ENCODE measurements at regions not wholly inside any gene's neighbourhood (a gene's known extent, or its start where the extent isn't known, plus 50 kb on each side); places are given as distances from the start of the nearest gene placed in this dataset.

DNA sequence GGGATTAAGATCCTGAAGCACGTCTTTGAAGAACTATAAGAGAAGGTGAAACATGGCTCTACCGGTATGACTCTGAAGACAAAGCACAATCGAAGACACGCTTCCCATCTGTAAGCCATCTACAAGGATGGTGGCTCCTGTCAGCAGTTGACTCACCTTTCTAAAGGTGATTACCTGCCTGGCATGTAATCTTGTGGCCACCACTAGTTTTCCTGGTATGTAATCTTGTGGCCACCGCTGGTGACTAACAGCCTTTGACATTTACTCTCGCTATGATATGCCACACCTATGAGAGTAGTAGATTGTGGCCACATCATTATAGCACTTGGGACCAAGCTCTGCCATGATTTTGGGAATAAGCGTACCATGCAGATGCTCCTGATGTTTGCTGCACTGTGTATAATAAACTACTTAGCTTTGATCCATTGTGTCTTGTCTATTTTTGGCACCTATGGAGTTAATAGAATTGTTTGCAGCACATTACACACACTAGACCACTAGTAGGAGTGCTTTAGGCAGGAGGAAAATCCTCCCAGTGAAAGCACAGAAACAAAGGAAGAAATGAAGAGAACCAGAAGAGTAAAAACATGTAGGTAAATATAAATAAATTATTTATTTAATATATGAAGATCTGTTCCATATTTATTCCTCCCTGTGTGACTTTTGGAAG lies 59.8 kb downstream of the VAX1 start:
- H3K9me3 ChIP-seq (ENCODE audit: control insufficient read depth, insufficient read depth, low read length): no peaks in the 10 kb centered on the region
- dilution Hi-C loops (cut with HindIII; ENCODE audit: low sequenced_read_pairs, unreplicated experiment) (no loop called here), intact Hi-C loops (cut with micrococcal nuclease) (no loop called here), in situ Hi-C loops (cut with MboI; ENCODE audit: low sequenced_read_pairs) (no loop called here)
- H3K79me1 ChIP-seq (ENCODE audit: low read depth in 1 of 2, low read length in 2 of 2): no peaks in the 10 kb centered on the region
- WGBS, 2 experiments (ENCODE audit: extremely low coverage in 2 of 2, insufficient read length in 1 of 2): no CpG with 5 or more reads among the region's 7 CpGs
- H4K20me1 ChIP-seq (ENCODE audit: insufficient read depth, low read length): no peaks in the 10 kb centered on the region
- no peak overlapping the region for H3K9ac ChIP-seq (ENCODE audit: low read depth, low read length)
- H2BK20ac ChIP-seq (ENCODE audit: low read depth, low read length): no peak overlapping the region
- H3K4me2 ChIP-seq (ENCODE audit: low read depth, low read length): no peak overlapping the region
- no peak overlapping the region for H2AK5ac ChIP-seq (ENCODE audit: low read depth, low read length)
- no peak overlapping the region for H3K18ac ChIP-seq (ENCODE audit: low read depth, low read length)
- no peaks in the 10 kb centered on the region; the same call in 1 of the 2 replicates for H3K27me3 ChIP-seq (ENCODE audit: control insufficient read depth, insufficient read depth, low read length)
- no peaks in the 10 kb centered on the region for H3K36me3 ChIP-seq (ENCODE audit: control insufficient read depth, insufficient read depth, low read length)
- H4K91ac ChIP-seq (ENCODE audit: insufficient read depth, low read depth, low read length): no peak overlapping the region
- no peaks in the 10 kb centered on the region for H3K9me1 ChIP-seq (ENCODE audit: insufficient read depth, low read length)
- BruUV-seq (replicated peaks): no TSS peak
- H4K5ac ChIP-seq (ENCODE audit: low read depth, low read length): no peak overlapping the region
- DNase-seq: no peak
- H2AK9ac ChIP-seq (replicated peaks; ENCODE audit: low read depth, low read length, poor library complexity): no peak overlapping the region
- no peak overlapping the region for H3K27ac ChIP-seq (ENCODE audit: insufficient read depth, low read length)
- H2BK120ac ChIP-seq (ENCODE audit: low read depth, low read length): no peak overlapping the region
- no peak overlapping the region for H3K56ac ChIP-seq (ENCODE audit: extremely low read depth, insufficient read depth, low read length)
- no peak overlapping the region for H3K14ac ChIP-seq (replicated peaks; ENCODE audit: low read depth, low read length)
- POLR2A ChIA-PET (ENCODE audit: unreplicated experiment): no interaction called here
- no peak overlapping the region for H2AFZ ChIP-seq (replicated peaks; ENCODE audit: low read length, poor library complexity)
- H3K4me3 ChIP-seq (ENCODE audit: insufficient read depth, low read depth, low read length): no peak overlapping the region
- ATAC-seq (ENCODE audit: low read depth): no peak
- no peak for TF ChIP-seq RFX5 (IDR thresholded peaks at IDR 0.05; ENCODE audit: low read depth, low read length)
- TF ChIP-seq RAD21 (IDR thresholded peaks at IDR 0.05; ENCODE audit: low read length): no peak
- TF ChIP-seq, protein P1, sequence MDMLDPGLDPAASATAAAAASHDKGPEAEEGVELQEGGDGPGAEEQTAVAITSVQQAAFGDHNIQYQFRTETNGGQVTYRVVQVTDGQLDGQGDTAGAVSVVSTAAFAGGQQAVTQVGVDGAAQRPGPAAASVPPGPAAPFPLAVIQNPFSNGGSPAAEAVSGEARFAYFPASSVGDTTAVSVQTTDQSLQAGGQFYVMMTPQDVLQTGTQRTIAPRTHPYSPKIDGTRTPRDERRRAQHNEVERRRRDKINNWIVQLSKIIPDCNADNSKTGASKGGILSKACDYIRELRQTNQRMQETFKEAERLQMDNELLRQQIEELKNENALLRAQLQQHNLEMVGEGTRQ (IDR thresholded peaks at IDR 0.05; ENCODE audit: low read depth, low read length): no peak
- TF ChIP-seq NFE2L2 (IDR thresholded peaks at IDR 0.05; ENCODE audit: low read depth, low read length): no peak
- no peak for TF ChIP-seq MAZ (IDR thresholded peaks at IDR 0.05; ENCODE audit: borderline replicate concordance, low read depth, low read length)
- no peak for TF ChIP-seq POLR2A (IDR thresholded peaks at IDR 0.05; ENCODE audit: low read depth, low read length)
- no peak for TF ChIP-seq MAFK (IDR thresholded peaks at IDR 0.05; ENCODE audit: low read depth, low read length)
- no peak for TF ChIP-seq CHD1 (IDR thresholded peaks at IDR 0.05; ENCODE audit: low read depth, low read length)
- no peak for TF ChIP-seq SMC3 (IDR thresholded peaks at IDR 0.05; ENCODE audit: low read depth, low read length)
- TF ChIP-seq BHLHE40 (IDR thresholded peaks at IDR 0.05; ENCODE audit: low read depth, low read length): no peak
- no peak for TF ChIP-seq CEBPB (IDR thresholded peaks at IDR 0.05; ENCODE audit: low read depth, low read length)
- no peak for TF ChIP-seq FOS (IDR thresholded peaks at IDR 0.05; ENCODE audit: low read depth, low read length)
- no peak for TF ChIP-seq RCOR1 (IDR thresholded peaks at IDR 0.05; ENCODE audit: insufficient replicate concordance, low read length)
- no peak for TF ChIP-seq MXI1 (IDR thresholded peaks at IDR 0.05; ENCODE audit: borderline replicate concordance, low read depth, low read length)
- TF ChIP-seq, protein P2, sequence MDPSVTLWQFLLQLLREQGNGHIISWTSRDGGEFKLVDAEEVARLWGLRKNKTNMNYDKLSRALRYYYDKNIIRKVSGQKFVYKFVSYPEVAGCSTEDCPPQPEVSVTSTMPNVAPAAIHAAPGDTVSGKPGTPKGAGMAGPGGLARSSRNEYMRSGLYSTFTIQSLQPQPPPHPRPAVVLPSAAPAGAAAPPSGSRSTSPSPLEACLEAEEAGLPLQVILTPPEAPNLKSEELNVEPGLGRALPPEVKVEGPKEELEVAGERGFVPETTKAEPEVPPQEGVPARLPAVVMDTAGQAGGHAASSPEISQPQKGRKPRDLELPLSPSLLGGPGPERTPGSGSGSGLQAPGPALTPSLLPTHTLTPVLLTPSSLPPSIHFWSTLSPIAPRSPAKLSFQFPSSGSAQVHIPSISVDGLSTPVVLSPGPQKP (IDR thresholded peaks at IDR 0.05; ENCODE audit: borderline replicate concordance, low read depth, low read length): no peak
- TF ChIP-seq, protein P3, sequence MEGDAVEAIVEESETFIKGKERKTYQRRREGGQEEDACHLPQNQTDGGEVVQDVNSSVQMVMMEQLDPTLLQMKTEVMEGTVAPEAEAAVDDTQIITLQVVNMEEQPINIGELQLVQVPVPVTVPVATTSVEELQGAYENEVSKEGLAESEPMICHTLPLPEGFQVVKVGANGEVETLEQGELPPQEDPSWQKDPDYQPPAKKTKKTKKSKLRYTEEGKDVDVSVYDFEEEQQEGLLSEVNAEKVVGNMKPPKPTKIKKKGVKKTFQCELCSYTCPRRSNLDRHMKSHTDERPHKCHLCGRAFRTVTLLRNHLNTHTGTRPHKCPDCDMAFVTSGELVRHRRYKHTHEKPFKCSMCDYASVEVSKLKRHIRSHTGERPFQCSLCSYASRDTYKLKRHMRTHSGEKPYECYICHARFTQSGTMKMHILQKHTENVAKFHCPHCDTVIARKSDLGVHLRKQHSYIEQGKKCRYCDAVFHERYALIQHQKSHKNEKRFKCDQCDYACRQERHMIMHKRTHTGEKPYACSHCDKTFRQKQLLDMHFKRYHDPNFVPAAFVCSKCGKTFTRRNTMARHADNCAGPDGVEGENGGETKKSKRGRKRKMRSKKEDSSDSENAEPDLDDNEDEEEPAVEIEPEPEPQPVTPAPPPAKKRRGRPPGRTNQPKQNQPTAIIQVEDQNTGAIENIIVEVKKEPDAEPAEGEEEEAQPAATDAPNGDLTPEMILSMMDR (conservative IDR thresholded peaks at IDR 0.05; ENCODE audit: low read depth, low read length): no peak
- no peak overlapping the region for H2BK5ac ChIP-seq (ENCODE audit: low read depth, low read length, poor library complexity, severe bottlenecking)
- H3K4ac ChIP-seq (ENCODE audit: low read depth, low read length): no peak overlapping the region
- H4K8ac ChIP-seq (ENCODE audit: low read depth in 2 of 2, low read length in 2 of 2): no peak overlapping the region
- H2BK15ac ChIP-seq (ENCODE audit: low read depth, low read length): no peak overlapping the region
- H3K23ac ChIP-seq (ENCODE audit: low read depth, low read length): no peak overlapping the region
- H3K4me1 ChIP-seq (ENCODE audit: control insufficient read depth, insufficient read depth, low read length): no peaks in the 10 kb centered on the region
- CTCF ChIA-PET: no interaction called here
